A549 (cell line): ENCODE measurements at regions not wholly inside any gene's neighbourhood (a gene's known extent, or its start where the extent isn't known, plus 50 kb on each side); places are given as distances from the start of the nearest gene placed in this dataset.

Experiments used
- ATAC-seq, 2 experiments: fragments of 200-7000 bp in 1 of 2; fragments of >200 bp in 1 of 2; cut with Nextera tagmentation in 1 of 2; cut with Tn5 transposase in 1 of 2; 3 replicates each; pipeline versions ENCODE4 v1.8.0 to v1.9.1; 2018 to 2020; ENCODE audit warnings: mild to moderate bottlenecking in 1 of 2, moderate library complexity in 1 of 2
- CTCF ChIA-PET: fragments of 300-600 bp; sonication (Branson Sonifier 250); formaldehyde crosslinking; extraction: SDS; loops from one replicate; lab custom pipeline; 2021; ENCODE audit warnings: antibody characterized with exemption, inconsistent platforms; lab: Yijun Ruan, JAX
- POLR2A ChIA-PET: fragments of 350-600 bp; formaldehyde crosslinking; extraction: SDS; loops from one replicate; lab custom pipeline; 2021; ENCODE audit warnings: antibody characterized with exemption, inconsistent platforms; lab: Yijun Ruan, JAX
- DNase-seq, 2 experiments: peaks; one replicate each; pipeline versions ENCODE4 v3.0.0 to v3.0.0-alpha.2; 2011 to 2016; ENCODE audit warnings: low read depth in 1 of 2, low spot score in 1 of 2
- FAIRE-seq: peaks from 2 replicates; lab custom pipeline; 2011; peaks lifted over from hg19 to GRCh38; lab: Jason Lieb, UNC
- H3K27ac ChIP-seq, 2 experiments: fragments of >200 bp; sonication (Bioruptor Twin); formaldehyde crosslinking; 3 replicates each; pipeline ENCODE4 v1.5.1; 2016 to 2017
- H3K4me1 ChIP-seq: fragments of >200 bp; sonication (Bioruptor Twin); formaldehyde crosslinking; 3 replicates; pipeline ENCODE4 v1.6.1; 2016
- H3K4me2 ChIP-seq: fragments of >200 bp; sonication (Bioruptor Twin); formaldehyde crosslinking; 3 replicates; pipeline ENCODE4 v1.6.1; 2016
- H3K4me3 ChIP-seq: fragments of >200 bp; sonication (Bioruptor Twin); formaldehyde crosslinking; 3 replicates; pipeline ENCODE4 v1.5.1; 2016
- H3K9me3 ChIP-seq: fragments of >200 bp; sonication (Bioruptor Twin); formaldehyde crosslinking; 3 replicates; pipeline ENCODE4 v1.6.1; 2016
- BHLHE40 ChIP-seq: IDR thresholded peaks from 2 replicates; pipeline ENCODE4 v1.6.1; 2012; ENCODE audit warnings: low read depth, low read length, inconsistent platforms
- CHD2 ChIP-seq: fragments of 150-350 bp; IDR thresholded peaks from 2 replicates; pipeline ENCODE4 v1.6.1; 2014; ENCODE audit warnings: low read length; ENCODE audit not compliant: partially characterized antibody
- CHD4 ChIP-seq: fragments of 200-600 bp; sonication (generic); IDR thresholded peaks from 2 replicates; pipeline ENCODE4 v1.6.1; 2016; ENCODE audit warnings: antibody characterized with exemption, mild to moderate bottlenecking, borderline replicate concordance
- EP300 ChIP-seq, 2 experiments: fragments of >200 bp; sonication (Bioruptor Twin); formaldehyde crosslinking; IDR thresholded peaks; 2 replicates in 1 of 2; 3 replicates in 1 of 2; pipeline ENCODE4 v1.6.1; 2016 to 2017
- FOSL2 ChIP-seq, 2 experiments: fragments of 450-650 bp in 1 of 2; fragments of >200 bp in 1 of 2; sonication (Bioruptor Twin) in 1 of 2; formaldehyde crosslinking; IDR thresholded peaks; 2 replicates each; pipeline versions ENCODE4 v1.5.0 to v1.6.1; 2016 to 2020; ENCODE audit warnings: mild to moderate bottlenecking in 1 of 2, moderate library complexity in 1 of 2
- JUN ChIP-seq, 2 experiments: fragments of >200 bp; sonication (Bioruptor Twin); formaldehyde crosslinking; IDR thresholded peaks; 2 replicates in 1 of 2; 3 replicates in 1 of 2; pipeline ENCODE4 v1.6.1; 2016 to 2017
- MAFK ChIP-seq: fragments of 450-650 bp; IDR thresholded peaks from 2 replicates; pipeline ENCODE4 v1.6.1; 2014; ENCODE audit not compliant: partially characterized antibody
- MAZ ChIP-seq: fragments of 150-350 bp; IDR thresholded peaks from 2 replicates; pipeline ENCODE4 v1.6.1; 2014; ENCODE audit warnings: antibody characterized with exemption, low read depth, low read length, borderline replicate concordance
- NPAS2 ChIP-seq: fragments of 250-450 bp; sonication (Bioruptor Pico); IDR thresholded peaks from 2 replicates; pipeline ENCODE4 v1.8.0; 2022; ENCODE audit warnings: mild to moderate bottlenecking, moderate library complexity, borderline replicate concordance
- PHF8 ChIP-seq: fragments of 200-600 bp; sonication (generic); IDR thresholded peaks from 2 replicates; pipeline ENCODE4 v1.6.1; 2016; ENCODE audit warnings: low read depth, mild to moderate bottlenecking, antibody characterized with exemption, moderate library complexity, borderline replicate concordance
- RNF2 ChIP-seq: fragments of 200-600 bp; sonication (generic); IDR thresholded peaks from 2 replicates; pipeline ENCODE4 v1.6.1; 2016; ENCODE audit warnings: low read depth, mild to moderate bottlenecking, antibody characterized with exemption, moderate library complexity, borderline replicate concordance
- ZC3H11A ChIP-seq: fragments of 450-650 bp; IDR thresholded peaks from 2 replicates; pipeline ENCODE4 v1.6.1; 2014; ENCODE audit warnings: antibody characterized with exemption, mild to moderate bottlenecking
- ZFP36 ChIP-seq: fragments of 450-650 bp; IDR thresholded peaks from 2 replicates; pipeline ENCODE4 v1.6.1; 2014; ENCODE audit warnings: borderline replicate concordance; ENCODE audit not compliant: partially characterized antibody
- WGBS: methylation state at CpG from one replicate; pipeline ENCODE4 v1.1.6; 2017; ENCODE audit errors: missing lambda C conversion rate; 5-methylcytosine and 5-hydroxymethylcytosine counted together
- TF ChIP-seq, protein P1 (sequence below): fragments of 200-600 bp; sonication (generic); IDR thresholded peaks from 2 replicates; pipeline ENCODE4 v1.6.1; 2016; ENCODE audit warnings: antibody characterized with exemption, mild to moderate bottlenecking, moderate library complexity
- TF ChIP-seq, protein P2 (sequence below): fragments of >200 bp; sonication (Bioruptor Twin); formaldehyde crosslinking; IDR thresholded peaks from 3 replicates; pipeline ENCODE4 v1.6.1; 2016
- TF ChIP-seq, protein P3 (sequence below): IDR thresholded peaks from 2 replicates; pipeline ENCODE4 v1.6.1; 2012
- TF ChIP-seq, protein P4 (sequence below): fragments of >200 bp; sonication (Bioruptor Twin); formaldehyde crosslinking; IDR thresholded peaks from 3 replicates; pipeline ENCODE4 v1.5.1; 2016
- TF ChIP-seq, protein P5 (sequence below): fragments of 250-450 bp; sonication (Bioruptor Pico); IDR thresholded peaks from 2 replicates; pipeline ENCODE4 v1.5.0; 2020; ENCODE audit warnings: low read depth, mild to moderate bottlenecking, moderate library complexity

DNA sequence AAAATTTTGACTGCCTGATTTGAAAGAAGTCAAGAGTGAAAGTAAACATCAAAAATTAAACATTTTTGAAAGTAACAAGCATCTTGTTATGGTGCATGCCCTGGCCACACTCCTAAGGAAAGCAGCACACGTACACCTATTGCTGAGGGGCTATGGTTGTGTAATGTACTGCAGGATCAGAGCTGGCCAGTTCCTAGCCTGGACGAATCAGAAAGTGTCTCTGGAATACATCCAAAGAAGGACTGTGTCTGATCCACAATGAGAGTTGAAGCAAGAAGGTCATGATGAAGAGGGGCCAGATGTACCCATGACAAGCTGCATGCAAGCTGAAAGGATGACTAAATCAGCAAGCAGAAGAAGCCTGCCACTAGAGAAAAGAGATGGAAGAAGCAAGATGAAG, 618.2 kb downstream of the TLE1 start:
- WGBS, result 46% methylated on average over 2 of the region's 2 CpGs
- Histone ChIP-seq H3K4me2 (no peak overlapping the region), H3K9me3 (no peaks in the 10 kb centered on the region), H3K4me1 (no peaks in the 10 kb centered on the region), H3K27ac (no peak overlapping the region), H3K4me3 (no peak overlapping the region)
- FAIRE-seq (no peak), DNase-seq (no peak), ATAC-seq (no peak)
- ChIA-PET POLR2A (no interaction called here), CTCF (no interaction called here)
- TF ChIP-seq, protein P1, sequence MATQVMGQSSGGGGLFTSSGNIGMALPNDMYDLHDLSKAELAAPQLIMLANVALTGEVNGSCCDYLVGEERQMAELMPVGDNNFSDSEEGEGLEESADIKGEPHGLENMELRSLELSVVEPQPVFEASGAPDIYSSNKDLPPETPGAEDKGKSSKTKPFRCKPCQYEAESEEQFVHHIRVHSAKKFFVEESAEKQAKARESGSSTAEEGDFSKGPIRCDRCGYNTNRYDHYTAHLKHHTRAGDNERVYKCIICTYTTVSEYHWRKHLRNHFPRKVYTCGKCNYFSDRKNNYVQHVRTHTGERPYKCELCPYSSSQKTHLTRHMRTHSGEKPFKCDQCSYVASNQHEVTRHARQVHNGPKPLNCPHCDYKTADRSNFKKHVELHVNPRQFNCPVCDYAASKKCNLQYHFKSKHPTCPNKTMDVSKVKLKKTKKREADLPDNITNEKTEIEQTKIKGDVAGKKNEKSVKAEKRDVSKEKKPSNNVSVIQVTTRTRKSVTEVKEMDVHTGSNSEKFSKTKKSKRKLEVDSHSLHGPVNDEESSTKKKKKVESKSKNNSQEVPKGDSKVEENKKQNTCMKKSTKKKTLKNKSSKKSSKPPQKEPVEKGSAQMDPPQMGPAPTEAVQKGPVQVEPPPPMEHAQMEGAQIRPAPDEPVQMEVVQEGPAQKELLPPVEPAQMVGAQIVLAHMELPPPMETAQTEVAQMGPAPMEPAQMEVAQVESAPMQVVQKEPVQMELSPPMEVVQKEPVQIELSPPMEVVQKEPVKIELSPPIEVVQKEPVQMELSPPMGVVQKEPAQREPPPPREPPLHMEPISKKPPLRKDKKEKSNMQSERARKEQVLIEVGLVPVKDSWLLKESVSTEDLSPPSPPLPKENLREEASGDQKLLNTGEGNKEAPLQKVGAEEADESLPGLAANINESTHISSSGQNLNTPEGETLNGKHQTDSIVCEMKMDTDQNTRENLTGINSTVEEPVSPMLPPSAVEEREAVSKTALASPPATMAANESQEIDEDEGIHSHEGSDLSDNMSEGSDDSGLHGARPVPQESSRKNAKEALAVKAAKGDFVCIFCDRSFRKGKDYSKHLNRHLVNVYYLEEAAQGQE, result no peak
- TF ChIP-seq RNF2, result no peak
- no peak for TF ChIP-seq PHF8
- TF ChIP-seq FOSL2 (IDR thresholded peaks at IDR 0.05), result no peak
- TF ChIP-seq FOSL2 (CRISPR knock-in tag; IDR thresholded peaks at IDR 0.05), result no peak
- TF ChIP-seq, protein P2, sequence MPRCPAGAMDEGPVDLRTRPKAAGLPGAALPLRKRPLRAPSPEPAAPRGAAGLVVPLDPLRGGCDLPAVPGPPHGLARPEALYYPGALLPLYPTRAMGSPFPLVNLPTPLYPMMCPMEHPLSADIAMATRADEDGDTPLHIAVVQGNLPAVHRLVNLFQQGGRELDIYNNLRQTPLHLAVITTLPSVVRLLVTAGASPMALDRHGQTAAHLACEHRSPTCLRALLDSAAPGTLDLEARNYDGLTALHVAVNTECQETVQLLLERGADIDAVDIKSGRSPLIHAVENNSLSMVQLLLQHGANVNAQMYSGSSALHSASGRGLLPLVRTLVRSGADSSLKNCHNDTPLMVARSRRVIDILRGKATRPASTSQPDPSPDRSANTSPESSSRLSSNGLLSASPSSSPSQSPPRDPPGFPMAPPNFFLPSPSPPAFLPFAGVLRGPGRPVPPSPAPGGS, result no peak
- no peak for TF ChIP-seq MAZ
- no peak for TF ChIP-seq JUN (IDR thresholded peaks at IDR 0.05)
- TF ChIP-seq NPAS2 (CRISPR knock-in tag), result no peak

DNA sequence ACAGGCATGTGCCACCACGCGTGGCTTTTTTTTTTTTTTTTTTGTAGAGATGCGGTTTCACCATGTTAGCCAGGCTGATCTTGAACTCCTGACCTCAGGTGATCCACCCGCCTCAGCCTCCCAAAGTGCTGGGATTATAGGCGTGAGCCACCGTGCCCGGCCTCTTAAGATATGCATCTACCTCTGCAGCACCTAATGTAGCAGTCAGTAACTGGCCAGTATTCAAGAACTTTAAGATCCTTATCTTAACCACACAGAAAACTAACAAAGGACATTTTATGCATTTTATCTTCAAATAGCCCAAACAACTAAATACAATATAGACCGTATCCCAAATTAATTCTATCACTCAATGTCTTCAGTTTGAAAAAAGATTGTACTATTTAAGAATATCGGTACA, 618.7 kb downstream of the TLE1 start:
- ChIA-PET CTCF (no interaction called here), POLR2A (no interaction called here)
- Histone ChIP-seq H3K4me3 (no peak overlapping the region), H3K9me3 (no peaks in the 10 kb centered on the region), H3K4me1 (no peaks in the 10 kb centered on the region), H3K4me2 (no peak overlapping the region), H3K27ac (no peak overlapping the region)
- 81% methylated on average over 9 of the region's 9 CpGs for WGBS
- FAIRE-seq (no peak), ATAC-seq (no peak), DNase-seq (no peak)
- TF ChIP-seq, protein P3, sequence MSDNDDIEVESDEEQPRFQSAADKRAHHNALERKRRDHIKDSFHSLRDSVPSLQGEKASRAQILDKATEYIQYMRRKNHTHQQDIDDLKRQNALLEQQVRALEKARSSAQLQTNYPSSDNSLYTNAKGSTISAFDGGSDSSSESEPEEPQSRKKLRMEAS, result no peak
- TF ChIP-seq, protein P4, sequence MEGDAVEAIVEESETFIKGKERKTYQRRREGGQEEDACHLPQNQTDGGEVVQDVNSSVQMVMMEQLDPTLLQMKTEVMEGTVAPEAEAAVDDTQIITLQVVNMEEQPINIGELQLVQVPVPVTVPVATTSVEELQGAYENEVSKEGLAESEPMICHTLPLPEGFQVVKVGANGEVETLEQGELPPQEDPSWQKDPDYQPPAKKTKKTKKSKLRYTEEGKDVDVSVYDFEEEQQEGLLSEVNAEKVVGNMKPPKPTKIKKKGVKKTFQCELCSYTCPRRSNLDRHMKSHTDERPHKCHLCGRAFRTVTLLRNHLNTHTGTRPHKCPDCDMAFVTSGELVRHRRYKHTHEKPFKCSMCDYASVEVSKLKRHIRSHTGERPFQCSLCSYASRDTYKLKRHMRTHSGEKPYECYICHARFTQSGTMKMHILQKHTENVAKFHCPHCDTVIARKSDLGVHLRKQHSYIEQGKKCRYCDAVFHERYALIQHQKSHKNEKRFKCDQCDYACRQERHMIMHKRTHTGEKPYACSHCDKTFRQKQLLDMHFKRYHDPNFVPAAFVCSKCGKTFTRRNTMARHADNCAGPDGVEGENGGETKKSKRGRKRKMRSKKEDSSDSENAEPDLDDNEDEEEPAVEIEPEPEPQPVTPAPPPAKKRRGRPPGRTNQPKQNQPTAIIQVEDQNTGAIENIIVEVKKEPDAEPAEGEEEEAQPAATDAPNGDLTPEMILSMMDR, result no peak
- TF ChIP-seq, protein P5, sequence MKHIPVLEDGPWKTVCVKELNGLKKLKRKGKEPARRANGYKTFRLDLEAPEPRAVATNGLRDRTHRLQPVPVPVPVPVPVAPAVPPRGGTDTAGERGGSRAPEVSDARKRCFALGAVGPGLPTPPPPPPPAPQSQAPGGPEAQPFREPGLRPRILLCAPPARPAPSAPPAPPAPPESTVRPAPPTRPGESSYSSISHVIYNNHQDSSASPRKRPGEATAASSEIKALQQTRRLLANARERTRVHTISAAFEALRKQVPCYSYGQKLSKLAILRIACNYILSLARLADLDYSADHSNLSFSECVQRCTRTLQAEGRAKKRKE (CRISPR knock-in tag), result no peak
- TF ChIP-seq ZC3H11A (no peak), EP300 (IDR thresholded peaks at IDR 0.05) (no peak), ZFP36 (no peak), MAZ (no peak), BHLHE40 (no peak), NPAS2 (CRISPR knock-in tag) (no peak)

DNA sequence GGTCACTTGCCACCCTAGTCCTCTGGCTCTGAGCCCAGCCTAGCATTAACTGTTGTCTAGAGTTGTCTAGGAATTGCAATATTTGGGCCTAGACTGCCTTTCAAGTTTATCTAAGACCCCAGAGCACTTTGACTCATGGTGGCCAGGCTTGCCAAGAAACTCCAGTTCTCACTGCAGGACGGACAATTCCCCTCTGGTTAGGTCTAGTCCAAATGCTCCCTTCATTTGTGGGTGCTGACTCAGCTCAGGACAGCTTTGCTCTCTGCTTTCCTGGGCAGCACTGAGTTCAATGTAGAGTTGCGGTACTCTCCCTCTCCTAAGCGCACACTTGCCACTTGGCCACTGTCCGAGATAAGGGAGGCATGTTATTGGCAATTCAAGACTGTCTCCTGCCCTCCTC, 619.4 kb downstream of the TLE1 start:
- 78% methylated on average over 4 of the region's 4 CpGs for WGBS
- ChIA-PET POLR2A (no interaction called here), CTCF (no interaction called here)
- no peak for TF ChIP-seq CHD4
- TF ChIP-seq MAFK, result peak; percentile 13
- TF ChIP-seq CHD2, result no peak
- ATAC-seq, result no peak
- Histone ChIP-seq H3K4me1 (no peaks in the 10 kb centered on the region), H3K4me2 (no peak overlapping the region), H3K4me3 (no peak overlapping the region), H3K9me3 (no peaks in the 10 kb centered on the region), H3K27ac (no peak overlapping the region)
- no peak for DNase-seq
- no peak for FAIRE-seq
